ELR (cell line): ENCODE measurements at regions not wholly inside any gene's neighbourhood (a gene's known extent, or its start where the extent isn't known, plus 50 kb on each side); places are given as distances from the start of the nearest gene placed in this dataset.

ENCODE experiments used
- DNase-seq: peaks from one replicate; pipeline ENCODE4 v3.0.0-alpha.2; 2015; ENCODE audit warnings: low read depth

DNA sequence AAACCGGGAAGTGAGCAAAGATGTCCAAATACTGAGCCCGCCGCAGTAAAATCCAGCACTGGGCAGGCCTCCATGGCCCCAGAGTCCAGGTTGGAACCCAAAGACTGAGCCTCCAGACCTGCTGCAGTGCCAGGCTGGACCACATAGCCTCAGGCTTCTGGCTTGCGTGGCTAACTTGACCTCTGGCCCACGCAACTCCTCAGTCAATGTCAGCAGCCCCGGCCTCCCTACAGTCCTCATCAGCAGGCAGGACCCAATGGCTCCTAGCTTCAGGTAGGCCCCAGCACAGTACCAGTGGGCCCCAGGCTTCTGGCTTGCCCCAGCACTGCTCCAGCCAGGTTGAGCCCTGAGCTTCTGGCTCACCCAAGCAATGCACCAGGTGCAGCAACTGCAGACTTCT is 245.1 kb upstream of the AFDN start:
- no peak for DNase-seq

DNA sequence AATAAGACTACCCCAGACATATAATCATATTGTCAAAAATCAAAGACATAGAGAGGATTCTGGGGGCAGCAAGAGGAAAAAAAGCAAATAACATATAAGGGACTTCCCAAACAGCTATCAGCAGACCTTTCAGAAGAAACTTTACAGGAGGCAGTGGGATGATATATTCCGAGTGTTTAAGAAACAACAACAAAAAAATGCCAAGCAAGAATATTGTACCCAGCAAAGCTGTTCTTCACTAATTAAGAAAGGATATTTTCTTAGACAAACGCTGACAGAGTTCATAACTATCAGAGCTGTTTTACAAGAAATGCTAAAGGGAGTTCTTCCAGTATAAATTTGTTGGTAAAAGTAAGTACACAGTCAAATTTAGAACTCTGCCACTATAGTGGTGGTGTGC is 243.3 kb upstream of the AFDN start:
- no peak for DNase-seq

DNA sequence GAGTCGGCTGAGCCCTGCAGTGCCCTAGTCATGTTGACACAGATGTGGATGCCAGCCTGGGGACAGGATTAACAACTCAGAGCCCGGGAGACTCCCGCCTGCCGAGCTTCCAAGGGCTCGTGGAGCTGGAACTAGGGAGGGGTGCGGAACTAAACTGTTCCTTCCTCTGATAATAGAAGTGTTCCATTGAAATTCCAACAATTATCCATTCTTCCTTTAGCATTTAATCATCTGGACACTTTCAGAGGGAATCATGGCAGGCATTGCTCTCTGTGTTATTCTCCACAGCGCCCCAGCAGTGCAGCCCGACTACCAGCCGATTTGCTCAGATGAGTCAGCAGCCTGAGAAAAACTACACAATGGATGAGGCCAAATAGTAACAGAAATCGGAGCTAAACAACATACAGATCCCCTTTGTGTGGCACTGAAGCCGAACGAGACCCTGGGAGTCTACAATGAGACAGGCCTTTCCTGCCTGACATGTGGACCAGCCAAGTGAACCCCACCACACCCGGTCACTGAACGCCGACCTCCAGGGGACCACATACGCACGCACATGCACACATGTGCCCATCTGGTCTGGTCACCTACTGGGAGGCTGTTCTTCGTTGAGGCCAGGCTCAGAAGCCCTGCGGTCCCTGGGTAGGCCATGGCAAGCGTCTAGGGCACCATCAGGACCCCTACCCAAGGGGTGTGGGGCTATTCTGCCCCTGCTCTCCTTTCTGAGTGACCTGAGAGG is 238.4 kb upstream of the AFDN start:
- no peak for DNase-seq

DNA sequence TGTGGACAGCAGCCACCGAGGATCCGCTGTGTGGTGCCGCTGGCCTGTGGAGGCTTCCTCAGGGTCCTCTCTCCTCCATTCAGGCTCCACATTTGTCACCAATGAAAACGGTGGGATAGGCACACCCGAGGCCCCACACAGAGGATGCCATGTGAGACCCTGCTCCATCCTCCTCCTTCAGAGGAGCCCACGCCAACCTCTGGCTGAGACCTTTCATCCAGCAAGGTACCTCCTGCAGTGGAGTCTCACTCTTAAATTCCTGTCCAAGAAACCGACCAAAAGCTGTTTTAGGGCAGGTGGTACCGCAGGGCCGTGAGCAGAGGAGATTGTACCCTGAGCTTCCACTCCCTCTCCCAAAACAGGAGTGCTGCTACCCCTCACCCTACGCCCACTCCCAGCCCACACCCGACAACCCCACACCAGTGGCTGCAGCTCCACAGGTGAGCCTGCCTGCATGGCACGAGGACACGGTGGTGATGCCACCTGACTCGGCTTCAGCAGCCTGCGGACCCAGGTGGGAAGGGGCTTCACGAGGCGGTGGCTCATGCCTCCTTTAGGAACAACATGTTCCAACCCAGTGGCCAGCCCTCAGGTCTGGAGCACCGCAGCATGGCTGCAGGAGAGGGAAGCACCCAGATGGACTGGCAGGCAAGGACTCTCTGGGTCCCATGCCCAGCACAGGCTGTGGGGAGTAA is 237.6 kb upstream of the AFDN start:
- no peak for DNase-seq

DNA sequence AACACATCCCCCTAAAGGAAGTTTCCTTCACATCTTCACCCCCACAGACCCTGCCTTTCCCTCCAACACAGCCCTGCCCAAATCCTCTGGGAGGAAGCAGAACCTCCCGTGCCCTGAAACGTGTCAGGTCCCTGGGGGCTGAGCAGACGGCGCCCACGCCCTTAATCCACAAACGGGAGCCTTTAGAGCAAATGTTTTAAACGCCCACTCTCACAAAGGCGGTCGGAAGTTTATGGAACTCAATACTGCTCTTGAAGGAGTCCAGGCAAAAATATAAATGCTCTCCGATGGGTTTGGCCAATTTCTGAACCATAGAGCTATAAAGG is 237.1 kb upstream of the AFDN start:
- DNase-seq, result no peak

DNA sequence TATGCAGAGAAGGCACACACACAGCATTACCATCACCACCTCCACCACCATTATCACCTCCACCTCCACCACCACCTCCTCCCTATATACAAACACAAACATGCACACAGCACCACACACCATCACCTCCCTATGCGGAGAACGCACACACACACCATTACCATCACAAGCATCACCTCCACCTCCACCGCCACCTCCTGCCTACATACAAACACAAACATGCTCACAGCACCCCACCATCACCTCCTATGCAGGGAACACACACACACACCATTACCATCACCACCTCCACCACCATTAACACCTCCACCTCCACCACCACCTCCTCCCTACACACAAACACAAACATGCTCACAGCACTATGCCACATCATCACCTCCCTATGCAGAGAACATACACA is 236.5 kb upstream of the AFDN start:
- DNase-seq, result no peak
